ENCODE measurements at regions not wholly inside any gene's neighbourhood (a gene's known extent, or its start where the extent isn't known, plus 50 kb on each side); places are given as distances from the start of the nearest gene placed in this dataset.
"Not testable (repeated sequence)": the region's sequence is repeated elsewhere in the genome, so short reads cannot be mapped to it uniquely, and the experiment has no call there.

GRCh38 chr12:131295117-131295516 is 341.4 kb downstream of the ADGRD1 start:
- intact Hi-C loops (cut with DNase I); ATAC-seq: not testable (repeated sequence)

GRCh38 chr12:131295559-131295958 is 341.9 kb downstream of the ADGRD1 start:
- H3K4me3 ChIP-seq; DNase-seq; H3K4me1 ChIP-seq; H3K36me3 ChIP-seq; intact Hi-C loops (cut with DNase I); H3K27me3 ChIP-seq; ATAC-seq; H3K9me3 ChIP-seq; H3K27ac ChIP-seq: not testable (repeated sequence)

More at GRCh38 chr12:131295117-131295516, 341.4 kb downstream of the ADGRD1 start:
- H3K9me3 ChIP-seq, H3K27ac ChIP-seq, H3K4me1 ChIP-seq, DNase-seq, H3K27me3 ChIP-seq, H3K4me3 ChIP-seq, H3K36me3 ChIP-seq: not testable (repeated sequence)

GRCh38 chr12:131296136-131296535 is 342.4 kb downstream of the ADGRD1 start:
- not testable (repeated sequence) for ATAC-seq

GRCh38 chr12:131296651-131297050 is 342.9 kb downstream of the ADGRD1 start:
- H3K9me3 ChIP-seq; H3K4me3 ChIP-seq; DNase-seq; H3K27me3 ChIP-seq; H3K36me3 ChIP-seq; H3K27ac ChIP-seq; H3K4me1 ChIP-seq; intact Hi-C loops (cut with DNase I): not testable (repeated sequence)
- peak; percentile 4 for ATAC-seq

More at GRCh38 chr12:131296136-131296535, 342.4 kb downstream of the ADGRD1 start:
- H3K9me3 ChIP-seq; H3K4me3 ChIP-seq; H3K27me3 ChIP-seq; DNase-seq; H3K36me3 ChIP-seq; H3K4me1 ChIP-seq; intact Hi-C loops (cut with DNase I); H3K27ac ChIP-seq: not testable (repeated sequence)

- H3K4me1 ChIP-seq; H3K9me3 ChIP-seq; H3K36me3 ChIP-seq; H3K27ac ChIP-seq; H3K4me3 ChIP-seq; H3K27me3 ChIP-seq; intact Hi-C loops (cut with DNase I); DNase-seq: not testable (repeated sequence)
- peak; percentile 20 for ATAC-seq
Observed at GRCh38 chr12:131298526-131299369, 345.0 kb downstream of the ADGRD1 start.

GRCh38 chr12:131299370-131299701 is 345.6 kb downstream of the ADGRD1 start:
- H3K9me3 ChIP-seq; H3K4me1 ChIP-seq; DNase-seq; H3K27ac ChIP-seq; H3K4me3 ChIP-seq; intact Hi-C loops (cut with DNase I); H3K27me3 ChIP-seq; H3K36me3 ChIP-seq: not testable (repeated sequence)
- ATAC-seq: peak; percentile 37

GRCh38 chr12:131303576-131303975 is 349.9 kb downstream of the ADGRD1 start:
- H3K4me1 ChIP-seq; ATAC-seq; H3K27ac ChIP-seq; H3K4me3 ChIP-seq; H3K36me3 ChIP-seq; H3K27me3 ChIP-seq; H3K9me3 ChIP-seq; DNase-seq; intact Hi-C loops (cut with DNase I): not testable (repeated sequence)

- H3K27me3 ChIP-seq; H3K27ac ChIP-seq; H3K36me3 ChIP-seq; H3K4me3 ChIP-seq; intact Hi-C loops (cut with DNase I); H3K4me1 ChIP-seq; H3K9me3 ChIP-seq; DNase-seq; ATAC-seq: not testable (repeated sequence)
Observed at GRCh38 chr12:131304642-131305041, 350.9 kb downstream of the ADGRD1 start.

- no peak overlapping the region for H3K4me3 ChIP-seq
- no peaks in the 10 kb centered on the region for H3K27me3 ChIP-seq
- no peak for TF ChIP-seq CTCF (IDR thresholded peaks at IDR 0.05)
- H3K27ac ChIP-seq: no peak overlapping the region
- ATAC-seq (no peak), DNase-seq (no peak)
- H3K9me3 ChIP-seq: no peaks in the 10 kb centered on the region
- intact Hi-C loops (cut with DNase I): no loop called here
- no peaks in the 10 kb centered on the region for H3K36me3 ChIP-seq
- H3K4me1 ChIP-seq: no peaks in the 10 kb centered on the region
Observed at GRCh38 chr12:131309700-131310099, 356.0 kb downstream of the ADGRD1 start.

GRCh38 chr12:131310227-131310969 is 356.7 kb downstream of the ADGRD1 start:
- H3K27me3 ChIP-seq; ATAC-seq; H3K9me3 ChIP-seq; H3K27ac ChIP-seq; DNase-seq; H3K4me1 ChIP-seq; intact Hi-C loops (cut with DNase I); H3K4me3 ChIP-seq; H3K36me3 ChIP-seq: not testable (repeated sequence)

- ATAC-seq: peak; percentile 50
- H3K4me1 ChIP-seq; H3K4me3 ChIP-seq; H3K36me3 ChIP-seq; intact Hi-C loops (cut with DNase I); DNase-seq; H3K27me3 ChIP-seq; H3K9me3 ChIP-seq; H3K27ac ChIP-seq: not testable (repeated sequence)
Observed at GRCh38 chr12:131311279-131311722, 357.6 kb downstream of the ADGRD1 start.
